DMS114 treated with DMSO at 0.1 percent for 48 hours (cell line): ENCODE measurements at regions not wholly inside any gene's neighbourhood (a gene's known extent, or its start where the extent isn't known, plus 50 kb on each side); places are given as distances from the start of the nearest gene placed in this dataset.

Experiments
- DNase-seq: peaks from one replicate; lab custom pipeline; 2025; ENCODE audit not compliant: unreplicated experiment; lab: John Stamatoyannopoulos, UW

GRCh38 chr10:3415878-3416605 is 243.5 kb upstream of the PITRM1 start:
- no peak for DNase-seq

- DNase-seq, result no peak
Observed at GRCh38 chr10:3415038-3415736, 242.6 kb upstream of the PITRM1 start.

GRCh38 chr10:3414667-3415023 is 242.1 kb upstream of the PITRM1 start:
- no peak for DNase-seq

- DNase-seq, result no peak
Observed at GRCh38 chr10:3413937-3414666, 241.5 kb upstream of the PITRM1 start.

- no peak for DNase-seq
Observed at GRCh38 chr10:3412646-3413045, 240.1 kb upstream of the PITRM1 start.

GRCh38 chr10:3412071-3412582 is 239.5 kb upstream of the PITRM1 start:
- DNase-seq, result no peak

- no peak for DNase-seq
Observed at GRCh38 chr10:3411044-3411443, 238.5 kb upstream of the PITRM1 start.

- DNase-seq, result no peak
Observed at GRCh38 chr10:3409928-3410327, 237.3 kb upstream of the PITRM1 start.

- DNase-seq, result no peak
Observed at GRCh38 chr10:3408603-3409365, 236.2 kb upstream of the PITRM1 start.

GRCh38 chr10:3407208-3407607 is 234.6 kb upstream of the PITRM1 start:
- no peak for DNase-seq

- DNase-seq, result no peak
Observed at GRCh38 chr10:3406556-3406955, 234.0 kb upstream of the PITRM1 start.

- no peak for DNase-seq
Observed at GRCh38 chr10:3404381-3404780, 231.8 kb upstream of the PITRM1 start.

GRCh38 chr10:3402187-3402751 is 229.7 kb upstream of the PITRM1 start:
- DNase-seq, result no peak

- DNase-seq, result no peak
Observed at GRCh38 chr10:3401491-3401938, 228.9 kb upstream of the PITRM1 start.

- DNase-seq, result no peak
Observed at GRCh38 chr10:3400348-3400747, 227.8 kb upstream of the PITRM1 start.

- DNase-seq, result no peak
Observed at GRCh38 chr10:3399756-3400155, 227.2 kb upstream of the PITRM1 start.

GRCh38 chr10:3398825-3399646 is 226.5 kb upstream of the PITRM1 start:
- DNase-seq, result no peak

GRCh38 chr10:3397846-3398245 is 225.3 kb upstream of the PITRM1 start:
- DNase-seq, result no peak

GRCh38 chr10:3397231-3397630 is 224.6 kb upstream of the PITRM1 start:
- no peak for DNase-seq

GRCh38 chr10:3396116-3396515 is 223.5 kb upstream of the PITRM1 start:
- no peak for DNase-seq
